GM21447 (cell line): ENCODE measurements at regions not wholly inside any gene's neighbourhood (a gene's known extent, or its start where the extent isn't known, plus 50 kb on each side); places are given as distances from the start of the nearest gene placed in this dataset.
"Not testable (repeated sequence)": the region's sequence is repeated elsewhere in the genome, so short reads cannot be mapped to it uniquely, and the experiment has no call there.

Source experiments
- ATAC-seq: cut with Tn5 transposase; IDR thresholded peaks from one replicate; pipeline ENCODE4 v1.9.1; 2021; ENCODE audit not compliant: unreplicated experiment

- no peak for ATAC-seq
Measured at GRCh38 chr17:14581186-14581830, 280.4 kb downstream of the HS3ST3B1 start.

GRCh38 chr17:14580499-14580898, 279.6 kb downstream of the HS3ST3B1 start:
- no peak for ATAC-seq

- ATAC-seq: no peak
Measured at GRCh38 chr17:14579716-14580115, 278.8 kb downstream of the HS3ST3B1 start.

- no peak for ATAC-seq
Measured at GRCh38 chr17:14575471-14575953, 274.6 kb downstream of the HS3ST3B1 start.

GRCh38 chr17:14560325-14560724, 259.4 kb downstream of the HS3ST3B1 start:
- not testable (repeated sequence) for ATAC-seq

GRCh38 chr17:14559264-14560119, 258.6 kb downstream of the HS3ST3B1 start:
- no peak for ATAC-seq

- no peak for ATAC-seq
Measured at GRCh38 chr17:14557480-14557879, 256.6 kb downstream of the HS3ST3B1 start.

GRCh38 chr17:14553847-14554246, 253.0 kb downstream of the HS3ST3B1 start:
- no peak for ATAC-seq

- ATAC-seq: no peak
Measured at GRCh38 chr17:14552306-14552705, 251.4 kb downstream of the HS3ST3B1 start.

- ATAC-seq: no peak
Measured at GRCh38 chr17:14547556-14547955, 246.7 kb downstream of the HS3ST3B1 start.

- ATAC-seq: no peak
Measured at GRCh38 chr17:14547016-14547415, 246.1 kb downstream of the HS3ST3B1 start.

GRCh38 chr17:14545156-14545906, 244.4 kb downstream of the HS3ST3B1 start:
- ATAC-seq: no peak

- no peak for ATAC-seq
Measured at GRCh38 chr17:14541714-14542113, 240.8 kb downstream of the HS3ST3B1 start.

- ATAC-seq: no peak
Measured at GRCh38 chr17:14539801-14540200, 238.9 kb downstream of the HS3ST3B1 start.

- not testable (repeated sequence) for ATAC-seq
Measured at GRCh38 chr17:14532242-14532641, 231.4 kb downstream of the HS3ST3B1 start.

- ATAC-seq: no peak
Measured at GRCh38 chr17:14525551-14526455, 224.9 kb downstream of the HS3ST3B1 start.

GRCh38 chr17:14522795-14523387, 222.0 kb downstream of the HS3ST3B1 start:
- no peak for ATAC-seq

- ATAC-seq: not testable (repeated sequence)
Measured at GRCh38 chr17:14518919-14519318, 218.0 kb downstream of the HS3ST3B1 start.

GRCh38 chr17:14514973-14515372, 214.1 kb downstream of the HS3ST3B1 start:
- ATAC-seq: no peak

GRCh38 chr17:14513835-14514234, 213.0 kb downstream of the HS3ST3B1 start:
- no peak for ATAC-seq
